ENCODE measurements at regions not wholly inside any gene's neighbourhood (a gene's known extent, or its start where the extent isn't known, plus 50 kb on each side); places are given as distances from the start of the nearest gene placed in this dataset.

DNA sequence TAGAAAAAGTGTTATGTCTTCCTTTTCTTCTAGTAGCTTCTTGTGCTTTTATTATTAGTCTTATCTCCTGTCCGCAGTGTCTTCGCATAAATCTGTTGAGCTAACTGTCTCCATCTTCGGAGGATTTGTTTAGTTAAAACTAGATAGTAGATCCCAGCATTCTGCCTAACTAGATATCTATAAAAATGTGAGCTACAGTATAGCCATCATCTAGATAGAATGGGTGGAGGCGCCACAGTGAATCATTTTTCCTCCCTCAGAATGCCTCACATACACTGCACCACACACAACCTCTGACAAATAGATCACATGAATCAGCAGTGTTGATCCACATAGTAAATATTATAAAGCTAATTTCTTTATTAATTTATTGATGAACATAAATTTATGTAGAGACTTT lies 220.3 kb upstream of the GAS1 start:
- no TSS peak for BruUV-seq (replicated peaks)
- no peaks in the 10 kb centered on the region for H3K9me3 ChIP-seq (ENCODE audit: control insufficient read depth in 1 of 2, insufficient read depth in 1 of 2, low read depth in 1 of 2, low read length in 2 of 2)
- H3K4me2 ChIP-seq (ENCODE audit: low read length): no peak overlapping the region
- H3K36me3 ChIP-seq (ENCODE audit: control insufficient read depth in 1 of 2, insufficient read depth in 2 of 2, low read length in 2 of 2): no peaks in the 10 kb centered on the region
- intact Hi-C loops (cut with micrococcal nuclease): no loop called here
- ChIA-PET RAD21 (ENCODE audit: low non-redundant PET in 1 of 2, low total read pairs in 2 of 2, uncharacterized antibody in 2 of 2, unreplicated experiment in 2 of 2) (no interaction called here), POLR2A (interaction anchor here (0.7 kb wide), 1 partner anchor 11 kb away, joined by 5 read pairs; no protein-coding TSS in a partner anchor), CTCF (no interaction called here)
- H2AFZ ChIP-seq (ENCODE audit: low read depth, low read length, poor library complexity, severe bottlenecking): no peak overlapping the region
- H3K27ac ChIP-seq (ENCODE audit: low read depth, low read length): no peak overlapping the region
- TF ChIP-seq SIN3A (IDR thresholded peaks at IDR 0.05; ENCODE audit: low read depth): no peak
- TF ChIP-seq RAD21 (IDR thresholded peaks at IDR 0.05; ENCODE audit: low read depth): no peak
- TF ChIP-seq EGR1 (IDR thresholded peaks at IDR 0.05; ENCODE audit: low read depth): no peak
- no peak for TF ChIP-seq EZH2 (IDR thresholded peaks at IDR 0.05)
- no peak for TF ChIP-seq JUND (IDR thresholded peaks at IDR 0.05)
- no peak for TF ChIP-seq SP1 (IDR thresholded peaks at IDR 0.05; ENCODE audit: low read depth)
- TF ChIP-seq SRF (IDR thresholded peaks at IDR 0.05; ENCODE audit: low read depth): no peak
- TF ChIP-seq, protein P1, sequence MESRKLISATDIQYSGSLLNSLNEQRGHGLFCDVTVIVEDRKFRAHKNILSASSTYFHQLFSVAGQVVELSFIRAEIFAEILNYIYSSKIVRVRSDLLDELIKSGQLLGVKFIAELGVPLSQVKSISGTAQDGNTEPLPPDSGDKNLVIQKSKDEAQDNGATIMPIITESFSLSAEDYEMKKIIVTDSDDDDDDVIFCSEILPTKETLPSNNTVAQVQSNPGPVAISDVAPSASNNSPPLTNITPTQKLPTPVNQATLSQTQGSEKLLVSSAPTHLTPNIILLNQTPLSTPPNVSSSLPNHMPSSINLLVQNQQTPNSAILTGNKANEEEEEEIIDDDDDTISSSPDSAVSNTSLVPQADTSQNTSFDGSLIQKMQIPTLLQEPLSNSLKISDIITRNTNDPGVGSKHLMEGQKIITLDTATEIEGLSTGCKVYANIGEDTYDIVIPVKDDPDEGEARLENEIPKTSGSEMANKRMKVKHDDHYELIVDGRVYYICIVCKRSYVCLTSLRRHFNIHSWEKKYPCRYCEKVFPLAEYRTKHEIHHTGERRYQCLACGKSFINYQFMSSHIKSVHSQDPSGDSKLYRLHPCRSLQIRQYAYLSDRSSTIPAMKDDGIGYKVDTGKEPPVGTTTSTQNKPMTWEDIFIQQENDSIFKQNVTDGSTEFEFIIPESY (IDR thresholded peaks at IDR 0.05; ENCODE audit: extremely low read depth, insufficient replicate concordance, low read length): no peak
- no peak for TF ChIP-seq CBX3 (IDR thresholded peaks at IDR 0.05; ENCODE audit: low read depth)
- TF ChIP-seq, protein P2, sequence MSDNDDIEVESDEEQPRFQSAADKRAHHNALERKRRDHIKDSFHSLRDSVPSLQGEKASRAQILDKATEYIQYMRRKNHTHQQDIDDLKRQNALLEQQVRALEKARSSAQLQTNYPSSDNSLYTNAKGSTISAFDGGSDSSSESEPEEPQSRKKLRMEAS (IDR thresholded peaks at IDR 0.05): no peak
- no peak for TF ChIP-seq YY1 (IDR thresholded peaks at IDR 0.05; ENCODE audit: extremely low read depth, insufficient replicate concordance, low read depth, low read length)
- no peak for TF ChIP-seq POLR2A (IDR thresholded peaks at IDR 0.05; ENCODE audit: borderline replicate concordance, extremely low read depth, insufficient read depth, insufficient read length)
- no peak for TF ChIP-seq ELF1 (IDR thresholded peaks at IDR 0.05; ENCODE audit: borderline replicate concordance, low read depth)
- TF ChIP-seq, protein P3, sequence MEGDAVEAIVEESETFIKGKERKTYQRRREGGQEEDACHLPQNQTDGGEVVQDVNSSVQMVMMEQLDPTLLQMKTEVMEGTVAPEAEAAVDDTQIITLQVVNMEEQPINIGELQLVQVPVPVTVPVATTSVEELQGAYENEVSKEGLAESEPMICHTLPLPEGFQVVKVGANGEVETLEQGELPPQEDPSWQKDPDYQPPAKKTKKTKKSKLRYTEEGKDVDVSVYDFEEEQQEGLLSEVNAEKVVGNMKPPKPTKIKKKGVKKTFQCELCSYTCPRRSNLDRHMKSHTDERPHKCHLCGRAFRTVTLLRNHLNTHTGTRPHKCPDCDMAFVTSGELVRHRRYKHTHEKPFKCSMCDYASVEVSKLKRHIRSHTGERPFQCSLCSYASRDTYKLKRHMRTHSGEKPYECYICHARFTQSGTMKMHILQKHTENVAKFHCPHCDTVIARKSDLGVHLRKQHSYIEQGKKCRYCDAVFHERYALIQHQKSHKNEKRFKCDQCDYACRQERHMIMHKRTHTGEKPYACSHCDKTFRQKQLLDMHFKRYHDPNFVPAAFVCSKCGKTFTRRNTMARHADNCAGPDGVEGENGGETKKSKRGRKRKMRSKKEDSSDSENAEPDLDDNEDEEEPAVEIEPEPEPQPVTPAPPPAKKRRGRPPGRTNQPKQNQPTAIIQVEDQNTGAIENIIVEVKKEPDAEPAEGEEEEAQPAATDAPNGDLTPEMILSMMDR (IDR thresholded peaks at IDR 0.05 in 2 of 3, conservative IDR thresholded peaks at IDR 0.05 in 1 of 3; ENCODE audit: borderline replicate concordance in 1 of 3, insufficient read depth in 1 of 3, low read depth in 2 of 3, low read length in 2 of 3): no peak
- TF ChIP-seq POLR2AphosphoS5 (IDR thresholded peaks at IDR 0.05; ENCODE audit: low read depth, low read length): no peak
- TF ChIP-seq CEBPB (IDR thresholded peaks at IDR 0.05; ENCODE audit: low read depth): no peak
- TF ChIP-seq EZH2phosphoT487 (IDR thresholded peaks at IDR 0.05; ENCODE audit: borderline replicate concordance): no peak
- peaks cover 18% of the 10 kb centered on the region for H3K27me3 ChIP-seq (ENCODE audit: insufficient read depth, low read length)
- no peaks in the 10 kb centered on the region; the same call in 1 of the 2 replicates for H4K20me1 ChIP-seq (ENCODE audit: insufficient read depth)
- no peak overlapping the region for H3K9ac ChIP-seq (ENCODE audit: low read length)
- no peaks in the 10 kb centered on the region for H3K79me2 ChIP-seq (ENCODE audit: insufficient read depth, low read length)
- no peaks in the 10 kb centered on the region for H3K4me1 ChIP-seq (ENCODE audit: control insufficient read depth in 1 of 2, insufficient read depth in 2 of 2, low read length in 2 of 2)
- H3K4me3 ChIP-seq (replicated peaks in 1 of 2; ENCODE audit: low read depth in 1 of 2, low read length in 2 of 2): no peak overlapping the region
- DNase-seq (ENCODE audit: low read depth, low spot score) (no peak), ATAC-seq (no peak)
- no peaks in the 10 kb centered on the region for H3K9me2 ChIP-seq (ENCODE audit: insufficient read depth)

Measured in HCT116 (cell line).